GM12878 (cell line): ENCODE measurements at regions not wholly inside any gene's neighbourhood (a gene's known extent, or its start where the extent isn't known, plus 50 kb on each side); places are given as distances from the start of the nearest gene placed in this dataset.

ENCODE experiments used
- ATAC-seq: fragments of 200-7000 bp; cut with Tn5 transposase; 3 replicates; pipeline ENCODE4 v1.9.1; 2020; ENCODE audit warnings: mild to moderate bottlenecking, moderate library complexity
- BruUV-seq: library from RNA; stranded (reverse); fragments of 400-500 nt; replicated peaks from 2 replicates; lab custom pipeline; 2021; lab: Mats Ljungman, UMichigan
- CTCF ChIA-PET: fragments of 300-600 bp; sonication (Branson Sonifier 250); formaldehyde crosslinking; extraction: SDS; loops from one replicate; lab custom pipeline; 2021; ENCODE audit warnings: inconsistent platforms; lab: Yijun Ruan, JAX
- POLR2A ChIA-PET: fragments of 350-600 bp; formaldehyde crosslinking; extraction: SDS; loops from one replicate; lab custom pipeline; 2021; ENCODE audit warnings: inconsistent platforms; lab: Charles Lee
- RAD21 ChIA-PET: fragments of 300-600 bp; sonication (Branson Sonifier 250); formaldehyde crosslinking; loops from one replicate; lab custom pipeline; 2023; ENCODE audit warnings: antibody characterized with exemption; ENCODE audit not compliant: unreplicated experiment; lab: Charles Lee
- SMC1A ChIA-PET: fragments of 300-600 bp; sonication (Branson Sonifier 250); formaldehyde crosslinking; loops from one replicate; lab custom pipeline; 2023; ENCODE audit not compliant: unreplicated experiment, uncharacterized antibody; lab: Charles Lee
- DNase-seq: peaks from one replicate; pipeline ENCODE4 v3.0.0-alpha.2; 2011; ENCODE audit warnings: low read depth, low spot score
- FAIRE-seq: peaks from 3 replicates; lab custom pipeline; 2011; peaks lifted over from hg19 to GRCh38; lab: Jason Lieb, UNC
- H2AFZ ChIP-seq: 2 replicates; pipeline ENCODE4 v1.6.0; 2011; ENCODE audit warnings: low read depth, low read length, control low read depth; ENCODE audit not compliant: control insufficient read depth
- H3K27ac ChIP-seq: 2 replicates; pipeline ENCODE4 v1.5.1; 2011; ENCODE audit warnings: control low read depth; ENCODE audit not compliant: control insufficient read depth, insufficient read depth
- H3K27me3 ChIP-seq, 2 experiments: replicated peaks in 1 of 2; 2 replicates each; pipeline versions ENCODE4 v1.6.0 to v1.6.1; 2011; ENCODE audit warnings: low read length in 1 of 2; ENCODE audit not compliant: control insufficient read depth in 2 of 2, insufficient read depth in 2 of 2
- H3K36me3 ChIP-seq, 2 experiments: 2 replicates each; pipeline ENCODE4 v1.5.1; 2011; ENCODE audit warnings: low read length in 1 of 2; ENCODE audit not compliant: control insufficient read depth in 2 of 2, insufficient read depth in 2 of 2
- H3K4me1 ChIP-seq: 2 replicates; pipeline ENCODE4 v1.6.1; 2011; ENCODE audit warnings: mild to moderate bottlenecking, low read length, moderate library complexity, mixed read lengths; ENCODE audit not compliant: control insufficient read depth, insufficient read depth
- H3K4me2 ChIP-seq: 2 replicates; pipeline ENCODE4 v1.6.0; 2011; ENCODE audit warnings: control low read depth; ENCODE audit not compliant: control insufficient read depth, insufficient read depth
- H3K4me3 ChIP-seq: fragments of 200-600 bp; sonication (generic); 2 replicates; pipeline ENCODE4 v1.5.1; 2016
- H3K79me2 ChIP-seq: 2 replicates; pipeline ENCODE4 v1.6.0; 2011; ENCODE audit warnings: low read length; ENCODE audit not compliant: control insufficient read depth, insufficient read depth
- H3K9ac ChIP-seq: 2 replicates; pipeline ENCODE4 v1.8.0; 2011; ENCODE audit warnings: low read length, control low read depth, mixed read lengths; ENCODE audit not compliant: control insufficient read depth, insufficient read depth
- H3K9me3 ChIP-seq: replicated peaks from 3 replicates; pipeline ENCODE4 v1.5.1; 2011; ENCODE audit warnings: mild to moderate bottlenecking, low read length; ENCODE audit not compliant: control insufficient read depth, insufficient read depth
- H4K20me1 ChIP-seq: 2 replicates; pipeline ENCODE4 v1.6.0; 2011; ENCODE audit not compliant: control insufficient read depth, insufficient read depth
- BRCA1 ChIP-seq: IDR thresholded peaks from 2 replicates; pipeline ENCODE4 v1.6.1; 2011; ENCODE audit warnings: low read depth, low read length, improper control_type of control experiment
- CHD4 ChIP-seq: fragments of 200-600 bp; sonication (generic); IDR thresholded peaks from 2 replicates; pipeline ENCODE4 v1.6.1; 2016; ENCODE audit warnings: mild to moderate bottlenecking
- CREM ChIP-seq: IDR thresholded peaks from 2 replicates; pipeline ENCODE4 v1.6.1; 2014; ENCODE audit warnings: antibody characterized with exemption, low read depth
- MYC ChIP-seq: IDR thresholded peaks from 2 replicates; pipeline ENCODE4 v1.6.1; 2011; ENCODE audit warnings: mild to moderate bottlenecking, low read length, moderate library complexity, inconsistent platforms; ENCODE audit not compliant: insufficient read depth, insufficient replicate concordance, insufficient read length, severe bottlenecking
- NFYB ChIP-seq: IDR thresholded peaks from 2 replicates; pipeline ENCODE4 v1.6.1; 2011; ENCODE audit warnings: low read depth, mild to moderate bottlenecking, low read length, improper control_type of control experiment, moderate library complexity; ENCODE audit not compliant: insufficient read depth
- PAX8 ChIP-seq: fragments of 450-650 bp; IDR thresholded peaks from 2 replicates; pipeline ENCODE4 v1.6.1; 2017; ENCODE audit warnings: mild to moderate bottlenecking, moderate library complexity
- SMAD5 ChIP-seq: IDR thresholded peaks from 2 replicates; pipeline ENCODE4 v1.6.1; 2016; ENCODE audit warnings: antibody characterized with exemption, low read depth
- STAT3 ChIP-seq: IDR thresholded peaks from 2 replicates; pipeline ENCODE4 v1.6.1; 2011; ENCODE audit warnings: low read depth, low read length, improper control_type of control experiment
- TARDBP ChIP-seq: IDR thresholded peaks from 2 replicates; pipeline ENCODE4 v1.6.1; 2016; ENCODE audit warnings: borderline replicate concordance
- TCF12 ChIP-seq: IDR thresholded peaks from 2 replicates; pipeline ENCODE4 v1.6.1; 2011; ENCODE audit warnings: low read depth, mild to moderate bottlenecking, low read length
- WGBS: methylation state at CpG from one replicate; pipeline ENCODE4 v1.1.6; 2016; ENCODE audit warnings: low lambda C conversion rate; ENCODE audit not compliant: insufficient replicate concordance, insufficient coverage; ENCODE audit errors: missing lambda C conversion rate; 5-methylcytosine and 5-hydroxymethylcytosine counted together
- in situ Hi-C: fragments of 300-500 bp; cut with MboI; formaldehyde crosslinking; loops from 9 replicates; pipeline ENCODE4 v1.14.3; 2018; ENCODE audit warnings: mixed read lengths
- intact Hi-C: fragments of 100-400 bp; cut with micrococcal nuclease; formaldehyde crosslinking; loops from one replicate; pipeline ENCODE4 v1.14.2; 2022; ENCODE audit not compliant: unreplicated experiment
- TF ChIP-seq, protein P1 (sequence below): fragments of 450-650 bp; formaldehyde crosslinking; IDR thresholded peaks from 2 replicates; pipeline ENCODE4 v1.5.0; 2022; ENCODE audit warnings: mild to moderate bottlenecking, missing genetic modification characterization
- TF ChIP-seq, protein P2 (sequence below): IDR thresholded peaks from 2 replicates; pipeline ENCODE4 v1.6.1; 2011; ENCODE audit warnings: borderline replicate concordance, low read depth, mild to moderate bottlenecking, moderate library complexity, mixed read lengths, low read length; ENCODE audit not compliant: insufficient read depth; ENCODE audit errors: extremely low read length
- TF ChIP-seq, protein P3 (sequence below): fragments of 450-650 bp; IDR thresholded peaks from 2 replicates; pipeline ENCODE4 v1.6.1; 2017; ENCODE audit warnings: antibody characterized with exemption, mild to moderate bottlenecking, moderate library complexity
- TF ChIP-seq, protein P4 (sequence below): fragments of 450-650 bp; IDR thresholded peaks from 2 replicates; pipeline ENCODE4 v1.6.1; 2017; ENCODE audit warnings: borderline replicate concordance

DNA sequence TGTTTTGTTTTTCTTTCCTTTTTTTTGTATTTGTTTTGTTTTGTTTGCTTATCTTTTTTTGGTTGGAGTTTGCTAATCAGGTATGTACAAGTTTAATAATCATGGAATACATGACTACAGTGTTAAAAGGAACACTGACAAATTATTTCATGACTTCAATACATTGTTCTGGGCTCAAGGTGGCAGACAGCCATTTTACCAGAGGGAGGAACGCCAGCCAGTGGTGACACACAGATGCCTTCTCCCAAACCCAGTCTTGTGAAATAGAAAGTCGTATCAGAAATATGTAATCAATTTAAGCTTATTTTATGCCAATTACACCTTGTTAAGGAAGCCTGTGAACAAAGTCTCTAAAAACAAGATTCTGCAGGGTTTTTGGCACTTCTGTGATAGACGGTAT is 264.0 kb upstream of the EPHA4 start (continued):
- no peak for TF ChIP-seq SMAD5
- no peak for TF ChIP-seq CHD4
- TF ChIP-seq TARDBP, result no peak
- TF ChIP-seq, protein P1, sequence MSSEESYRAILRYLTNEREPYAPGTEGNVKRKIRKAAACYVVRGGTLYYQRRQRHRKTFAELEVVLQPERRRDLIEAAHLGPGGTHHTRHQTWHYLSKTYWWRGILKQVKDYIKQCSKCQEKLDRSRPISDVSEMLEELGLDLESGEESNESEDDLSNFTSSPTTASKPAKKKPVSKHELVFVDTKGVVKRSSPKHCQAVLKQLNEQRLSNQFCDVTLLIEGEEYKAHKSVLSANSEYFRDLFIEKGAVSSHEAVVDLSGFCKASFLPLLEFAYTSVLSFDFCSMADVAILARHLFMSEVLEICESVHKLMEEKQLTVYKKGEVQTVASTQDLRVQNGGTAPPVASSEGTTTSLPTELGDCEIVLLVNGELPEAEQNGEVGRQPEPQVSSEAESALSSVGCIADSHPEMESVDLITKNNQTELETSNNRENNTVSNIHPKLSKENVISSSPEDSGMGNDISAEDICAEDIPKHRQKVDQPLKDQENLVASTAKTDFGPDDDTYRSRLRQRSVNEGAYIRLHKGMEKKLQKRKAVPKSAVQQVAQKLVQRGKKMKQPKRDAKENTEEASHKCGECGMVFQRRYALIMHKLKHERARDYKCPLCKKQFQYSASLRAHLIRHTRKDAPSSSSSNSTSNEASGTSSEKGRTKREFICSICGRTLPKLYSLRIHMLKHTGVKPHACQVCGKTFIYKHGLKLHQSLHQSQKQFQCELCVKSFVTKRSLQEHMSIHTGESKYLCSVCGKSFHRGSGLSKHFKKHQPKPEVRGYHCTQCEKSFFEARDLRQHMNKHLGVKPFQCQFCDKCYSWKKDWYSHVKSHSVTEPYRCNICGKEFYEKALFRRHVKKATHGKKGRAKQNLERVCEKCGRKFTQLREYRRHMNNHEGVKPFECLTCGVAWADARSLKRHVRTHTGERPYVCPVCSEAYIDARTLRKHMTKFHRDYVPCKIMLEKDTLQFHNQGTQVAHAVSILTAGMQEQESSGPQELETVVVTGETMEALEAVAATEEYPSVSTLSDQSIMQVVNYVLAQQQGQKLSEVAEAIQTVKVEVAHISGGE, result no peak
- TF ChIP-seq CREM, result no peak
- TF ChIP-seq PAX8, result no peak

DNA sequence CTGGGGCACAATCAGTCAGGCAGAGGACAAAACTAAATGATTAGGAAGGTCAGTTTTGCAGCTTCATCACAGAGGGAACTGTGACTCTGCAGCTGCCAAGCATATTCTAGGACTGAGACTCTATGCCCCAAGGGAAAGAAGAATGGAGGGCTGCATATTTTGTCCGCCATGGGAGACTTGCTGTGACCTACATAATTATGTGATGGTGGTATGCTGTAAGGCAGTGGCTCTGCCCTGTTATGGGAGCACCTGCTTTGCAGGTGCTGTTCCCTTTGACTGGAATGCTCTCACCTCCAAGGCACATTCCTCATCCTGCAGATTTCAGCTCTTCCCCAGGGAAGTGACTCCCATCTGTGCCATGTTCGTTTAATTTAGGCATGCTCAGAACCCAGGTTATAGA is 261.9 kb upstream of the EPHA4 start:
- Histone ChIP-seq H4K20me1 (no peaks in the 10 kb centered on the region), H3K27ac (no peak overlapping the region), H2AFZ (no peak overlapping the region), H3K36me3 (no peaks in the 10 kb centered on the region), H3K4me1 (no peaks in the 10 kb centered on the region), H3K4me3 (no peak overlapping the region), H3K27me3 (no peaks in the 10 kb centered on the region), H3K9me3 (no peaks in the 10 kb centered on the region), H3K79me2 (no peaks in the 10 kb centered on the region), H3K4me2 (no peak overlapping the region), H3K9ac (no peak overlapping the region)
- ATAC-seq, result no peak
- in situ Hi-C loops (no loop called here), intact Hi-C loops (no loop called here)
- no peak for DNase-seq
- ChIA-PET POLR2A (no interaction called here), RAD21 (no interaction called here), SMC1A (no interaction called here), CTCF (no interaction called here)
- 0% methylated on average over 2 of the region's 2 CpGs for WGBS
- no peak for TF ChIP-seq MYC
- TF ChIP-seq, protein P2, sequence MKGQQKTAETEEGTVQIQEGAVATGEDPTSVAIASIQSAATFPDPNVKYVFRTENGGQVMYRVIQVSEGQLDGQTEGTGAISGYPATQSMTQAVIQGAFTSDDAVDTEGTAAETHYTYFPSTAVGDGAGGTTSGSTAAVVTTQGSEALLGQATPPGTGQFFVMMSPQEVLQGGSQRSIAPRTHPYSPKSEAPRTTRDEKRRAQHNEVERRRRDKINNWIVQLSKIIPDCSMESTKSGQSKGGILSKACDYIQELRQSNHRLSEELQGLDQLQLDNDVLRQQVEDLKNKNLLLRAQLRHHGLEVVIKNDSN, result no peak
- TF ChIP-seq, protein P3, sequence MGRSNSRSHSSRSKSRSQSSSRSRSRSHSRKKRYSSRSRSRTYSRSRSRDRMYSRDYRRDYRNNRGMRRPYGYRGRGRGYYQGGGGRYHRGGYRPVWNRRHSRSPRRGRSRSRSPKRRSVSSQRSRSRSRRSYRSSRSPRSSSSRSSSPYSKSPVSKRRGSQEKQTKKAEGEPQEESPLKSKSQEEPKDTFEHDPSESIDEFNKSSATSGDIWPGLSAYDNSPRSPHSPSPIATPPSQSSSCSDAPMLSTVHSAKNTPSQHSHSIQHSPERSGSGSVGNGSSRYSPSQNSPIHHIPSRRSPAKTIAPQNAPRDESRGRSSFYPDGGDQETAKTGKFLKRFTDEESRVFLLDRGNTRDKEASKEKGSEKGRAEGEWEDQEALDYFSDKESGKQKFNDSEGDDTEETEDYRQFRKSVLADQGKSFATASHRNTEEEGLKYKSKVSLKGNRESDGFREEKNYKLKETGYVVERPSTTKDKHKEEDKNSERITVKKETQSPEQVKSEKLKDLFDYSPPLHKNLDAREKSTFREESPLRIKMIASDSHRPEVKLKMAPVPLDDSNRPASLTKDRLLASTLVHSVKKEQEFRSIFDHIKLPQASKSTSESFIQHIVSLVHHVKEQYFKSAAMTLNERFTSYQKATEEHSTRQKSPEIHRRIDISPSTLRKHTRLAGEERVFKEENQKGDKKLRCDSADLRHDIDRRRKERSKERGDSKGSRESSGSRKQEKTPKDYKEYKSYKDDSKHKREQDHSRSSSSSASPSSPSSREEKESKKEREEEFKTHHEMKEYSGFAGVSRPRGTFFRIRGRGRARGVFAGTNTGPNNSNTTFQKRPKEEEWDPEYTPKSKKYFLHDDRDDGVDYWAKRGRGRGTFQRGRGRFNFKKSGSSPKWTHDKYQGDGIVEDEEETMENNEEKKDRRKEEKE, result no peak
- TF ChIP-seq TCF12, result no peak
- TF ChIP-seq NFYB, result no peak
- TF ChIP-seq, protein P4, sequence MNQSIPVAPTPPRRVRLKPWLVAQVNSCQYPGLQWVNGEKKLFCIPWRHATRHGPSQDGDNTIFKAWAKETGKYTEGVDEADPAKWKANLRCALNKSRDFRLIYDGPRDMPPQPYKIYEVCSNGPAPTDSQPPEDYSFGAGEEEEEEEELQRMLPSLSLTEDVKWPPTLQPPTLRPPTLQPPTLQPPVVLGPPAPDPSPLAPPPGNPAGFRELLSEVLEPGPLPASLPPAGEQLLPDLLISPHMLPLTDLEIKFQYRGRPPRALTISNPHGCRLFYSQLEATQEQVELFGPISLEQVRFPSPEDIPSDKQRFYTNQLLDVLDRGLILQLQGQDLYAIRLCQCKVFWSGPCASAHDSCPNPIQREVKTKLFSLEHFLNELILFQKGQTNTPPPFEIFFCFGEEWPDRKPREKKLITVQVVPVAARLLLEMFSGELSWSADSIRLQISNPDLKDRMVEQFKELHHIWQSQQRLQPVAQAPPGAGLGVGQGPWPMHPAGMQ, result no peak
- no peak for TF ChIP-seq BRCA1
- TF ChIP-seq STAT3, result no peak
- FAIRE-seq, result no peak
- no TSS peak for BruUV-seq
